Small intestine (tissue), 7 donors: ENCODE measurements at regions not wholly inside any gene's neighbourhood (a gene's known extent, or its start where the extent isn't known, plus 50 kb on each side); places are given as distances from the start of the nearest gene placed in this dataset.

Source experiments
- DNase-seq, 2 donors: peaks; one replicate each; pipeline versions ENCODE4 v3.0.0 to v3.0.0-alpha.2; 2013
- FAIRE-seq: peaks from 2 replicates; lab custom pipeline; 2012; peaks lifted over from hg19 to GRCh38; lab: Jason Lieb, UNC
- H3K27ac ChIP-seq, 3 donors: one replicate each; pipeline ENCODE4 v1.5.1; 2013; ENCODE audit warnings: low read length in 2 of 3, mild to moderate bottlenecking in 2 of 3, control low read depth in 1 of 3, inconsistent platforms in 1 of 3, low read depth in 1 of 3, moderate library complexity in 1 of 3
- H3K27me3 ChIP-seq, 3 donors: one replicate each; pipeline ENCODE4 v1.6.1; 2013; ENCODE audit warnings: low read length in 3 of 3, inconsistent platforms in 1 of 3; ENCODE audit not compliant: control insufficient read depth in 3 of 3, insufficient read depth in 3 of 3
- H3K36me3 ChIP-seq, 3 donors: one replicate each; pipeline ENCODE4 v1.6.1; 2013; ENCODE audit warnings: low read length in 3 of 3, inconsistent platforms in 1 of 3, low read depth in 1 of 3, mild to moderate bottlenecking in 1 of 3, moderate library complexity in 1 of 3; ENCODE audit not compliant: control insufficient read depth in 3 of 3, insufficient read depth in 2 of 3
- H3K4me1 ChIP-seq, 3 donors: one replicate each; pipeline ENCODE4 v1.6.1; 2013; ENCODE audit warnings: low read length in 2 of 3, inconsistent platforms in 1 of 3, low read depth in 1 of 3, mild to moderate bottlenecking in 1 of 3, moderate library complexity in 1 of 3; ENCODE audit not compliant: control insufficient read depth in 3 of 3, insufficient read depth in 2 of 3
- H3K4me3 ChIP-seq, 3 donors: one replicate each; pipeline ENCODE4 v1.5.1; 2013; ENCODE audit warnings: low read length in 3 of 3, control low read depth in 1 of 3, inconsistent platforms in 1 of 3, low read depth in 1 of 3, mild to moderate bottlenecking in 1 of 3, moderate library complexity in 1 of 3
- H3K9me3 ChIP-seq, 2 donors: one replicate each; pipeline ENCODE4 v1.6.1; 2013; ENCODE audit warnings: low read depth in 1 of 2, low read length in 1 of 2; ENCODE audit not compliant: control insufficient read depth in 2 of 2, insufficient read depth in 1 of 2
- WGBS, 3 donors: extraction: QIAGEN DNeasy Blood & Tissue Kit; methylation state at CpG; one replicate each; pipeline ENCODE4 v1.1.7; 2013; 5-methylcytosine and 5-hydroxymethylcytosine counted together
- donor health status: healthy with polysubstance abuse.
- donor health status: control.
- donor health status: control.
- donor health status: Bipolar disorder and iron deficiency.
- donor health status: healthy.

DNA sequence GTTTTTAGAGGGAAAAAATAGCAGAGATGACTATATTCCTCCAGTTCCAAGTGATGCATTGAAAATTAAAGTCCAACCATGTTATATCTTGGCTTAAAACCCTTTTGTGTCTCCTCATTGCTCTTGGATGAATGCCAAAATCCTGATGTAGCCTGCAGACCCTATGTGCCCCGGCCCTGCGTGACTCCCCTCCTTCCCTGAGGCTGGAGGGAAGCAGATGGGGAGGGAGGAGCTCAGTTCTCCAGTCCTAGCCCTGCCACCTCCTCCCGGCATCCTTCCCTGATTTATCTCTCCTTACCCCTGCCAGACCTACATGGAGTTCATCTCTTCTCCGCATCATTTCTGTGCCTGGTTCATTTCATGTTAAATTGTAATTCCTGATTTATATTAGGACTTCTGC lies 397.4 kb downstream of the PTPRU start:
- FAIRE-seq: no peak
- WGBS, 3 donors: 46 to 53% (median 51%) methylated on average over 4 of the region's 4 CpGs
- no peaks in the 10 kb centered on the region for H3K4me1 ChIP-seq

DNA sequence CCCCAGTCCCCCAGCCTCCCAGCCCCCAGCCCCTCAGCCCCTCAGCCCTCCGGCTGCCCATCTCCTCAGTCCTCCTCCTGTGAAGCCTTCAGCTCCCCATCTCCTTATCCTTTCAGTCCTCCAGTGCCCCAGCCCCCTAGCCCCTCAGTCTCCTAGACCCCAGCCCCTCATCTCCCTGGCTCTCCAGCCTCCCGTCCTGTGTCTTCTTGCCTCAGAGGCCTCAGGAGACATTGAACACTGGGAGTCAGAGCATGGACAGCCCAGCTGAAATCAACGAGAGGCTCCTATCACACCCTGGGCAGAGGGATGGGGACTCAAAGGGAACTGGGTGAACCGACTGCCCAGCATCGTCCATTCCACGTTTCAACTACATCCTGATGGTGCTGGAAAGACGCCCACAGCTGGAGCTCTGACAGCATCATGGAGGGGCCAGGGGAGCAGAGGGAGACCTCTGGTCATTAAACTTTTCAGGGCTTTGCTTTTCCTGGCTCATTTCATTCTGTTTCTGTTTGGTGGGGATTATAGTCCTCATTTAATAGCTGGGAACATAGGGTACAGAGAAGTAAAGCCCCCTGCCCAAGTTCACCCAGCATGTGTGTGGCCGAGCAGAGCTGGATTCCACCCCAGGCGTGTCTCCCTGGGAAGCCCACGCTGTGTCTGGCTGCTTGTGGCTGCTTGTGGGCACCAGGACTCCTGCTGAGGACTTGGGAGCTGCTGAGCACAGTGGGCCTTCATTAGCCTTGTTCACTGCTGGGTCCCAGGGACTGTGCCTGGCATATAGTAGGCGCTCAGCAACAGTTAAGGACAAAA lies 396.7 kb downstream of the PTPRU start:
- Histone ChIP-seq H3K36me3 (no peaks in the 10 kb centered on the region), H3K9me3 (no peaks in the 10 kb centered on the region), H3K4me1 (no peaks in the 10 kb centered on the region), H3K4me3 (no peak overlapping the region), H3K27ac (no peak overlapping the region), H3K27me3 (no peaks in the 10 kb centered on the region)
- DNase-seq (no peak), FAIRE-seq (no peak)
- 60 to 66% (median 64%) methylated on average over 11 of the region's 11 CpGs for WGBS, 3 donors

More for the DNA sequence above, 397.4 kb downstream of the PTPRU start:
- Histone ChIP-seq H3K4me3 (no peak overlapping the region), H3K27me3 (no peaks in the 10 kb centered on the region), H3K36me3 (no peaks in the 10 kb centered on the region), H3K9me3 (no peaks in the 10 kb centered on the region), H3K27ac (no peak overlapping the region)
- DNase-seq: no peak

DNA sequence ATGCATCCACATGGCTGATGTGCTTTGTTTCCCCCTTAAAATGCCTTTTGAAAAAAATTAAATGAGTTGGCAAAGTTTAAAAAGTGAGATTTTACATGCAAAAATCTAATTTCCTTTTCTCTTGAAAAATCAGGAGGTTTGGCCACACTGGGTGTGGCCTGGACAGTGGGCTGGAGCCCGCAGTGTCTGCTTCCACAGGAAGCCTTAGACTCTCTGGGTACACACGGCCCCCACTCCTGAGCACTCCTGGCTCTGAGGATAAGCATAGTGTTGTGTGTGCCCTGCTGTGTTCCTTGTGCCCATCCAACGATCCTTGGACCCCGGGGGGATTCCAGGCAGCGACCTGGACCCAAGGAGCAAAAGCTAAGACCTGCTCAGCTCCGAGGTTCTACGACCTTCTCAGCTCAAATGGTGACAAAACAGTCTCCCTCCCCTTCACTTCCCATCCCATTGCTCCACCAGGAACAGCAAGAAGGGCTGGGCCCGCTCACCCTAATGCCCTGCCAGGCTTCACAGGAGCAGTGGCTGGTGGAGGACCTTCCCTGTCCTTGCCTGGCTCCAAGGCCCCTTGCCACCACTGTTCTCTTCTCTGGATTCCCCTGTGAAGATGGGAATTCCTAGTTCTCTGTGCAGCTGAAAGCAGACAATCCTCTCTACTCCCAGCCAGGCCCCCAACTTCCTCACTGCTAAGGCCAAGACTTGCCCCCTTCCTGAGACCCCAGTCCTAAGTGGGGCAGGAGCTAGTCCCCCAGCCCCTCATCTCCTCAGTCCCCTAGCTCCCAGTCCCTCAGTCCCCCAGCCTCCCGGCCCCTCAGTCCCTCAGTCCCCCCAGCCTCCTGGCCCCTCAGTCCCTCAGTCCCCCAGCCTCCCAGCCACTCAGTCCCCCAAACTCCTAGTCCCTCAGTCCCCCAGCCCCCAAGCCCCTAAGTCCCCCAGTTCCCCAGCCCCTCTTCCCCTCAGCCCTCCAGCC lies 395.8 kb downstream of the PTPRU start:
- Histone ChIP-seq H3K9me3 (no peaks in the 10 kb centered on the region), H3K27ac (no peak overlapping the region), H3K36me3 (no peaks in the 10 kb centered on the region), H3K4me3 (no peak overlapping the region), H3K27me3 (no peaks in the 10 kb centered on the region), H3K4me1 (no peaks in the 10 kb centered on the region)
- FAIRE-seq (no peak), DNase-seq (no peak)
- WGBS, 3 donors: 45 to 65% (median 53%) methylated on average over 9 of the region's 9 CpGs

DNA sequence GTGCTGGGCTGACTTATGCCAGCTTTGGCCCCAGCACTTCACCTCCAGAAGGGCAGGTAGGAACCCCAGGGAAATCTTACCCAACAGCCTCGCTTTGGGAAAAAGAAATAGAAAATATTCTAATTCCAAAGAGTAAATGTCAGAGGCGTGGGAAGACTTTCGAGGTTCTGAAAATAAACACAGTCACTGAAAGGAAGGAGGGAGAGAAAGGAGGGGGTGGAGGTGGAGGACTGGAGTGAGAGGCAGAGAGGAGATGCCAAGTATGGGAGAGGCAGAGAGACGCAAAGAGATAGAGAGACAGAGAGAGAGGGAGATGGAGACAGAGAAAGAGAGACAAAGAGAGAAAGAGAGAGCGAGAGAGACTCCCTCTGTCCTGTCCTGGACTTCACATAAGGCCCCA lies 395.0 kb downstream of the PTPRU start:
- no peak for FAIRE-seq
- Histone ChIP-seq H3K9me3 (no peaks in the 10 kb centered on the region), H3K36me3 (no peaks in the 10 kb centered on the region), H3K4me1 (no peaks in the 10 kb centered on the region), H3K4me3 (no peak overlapping the region), H3K27me3 (no peaks in the 10 kb centered on the region), H3K27ac (no peak overlapping the region)
- WGBS, 3 donors: 62 to 70% (median 66%) methylated on average over 5 of the region's 5 CpGs
- no peak for DNase-seq

DNA sequence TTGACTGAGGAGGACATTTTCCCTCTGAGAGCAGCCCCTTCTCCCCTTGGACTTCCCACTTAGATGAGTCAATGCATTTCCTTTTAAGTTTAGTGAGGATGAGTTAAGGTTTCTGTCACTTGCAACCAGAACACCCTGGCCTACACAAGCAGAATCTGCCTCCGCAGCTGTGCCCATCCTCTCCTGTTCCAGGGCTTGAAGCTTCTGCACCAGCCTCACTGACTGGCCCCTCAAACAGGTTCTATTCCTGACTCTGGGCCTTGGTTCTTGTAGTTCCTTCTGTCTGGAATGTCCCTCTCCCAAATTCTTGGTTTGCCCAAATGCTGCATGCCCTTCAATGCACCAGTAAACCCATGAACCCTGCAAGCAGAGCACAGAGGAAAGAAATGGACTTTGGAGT lies 394.4 kb downstream of the PTPRU start:
- WGBS, 3 donors: 85 to 100% (median 100%) methylated on average over 1 of the region's 1 CpG
- DNase-seq: no peak
- Histone ChIP-seq H3K27me3 (no peaks in the 10 kb centered on the region), H3K4me3 (no peak overlapping the region), H3K4me1 (no peaks in the 10 kb centered on the region), H3K27ac (no peak overlapping the region), H3K36me3 (no peaks in the 10 kb centered on the region), H3K9me3 (no peaks in the 10 kb centered on the region)
- FAIRE-seq: no peak

DNA sequence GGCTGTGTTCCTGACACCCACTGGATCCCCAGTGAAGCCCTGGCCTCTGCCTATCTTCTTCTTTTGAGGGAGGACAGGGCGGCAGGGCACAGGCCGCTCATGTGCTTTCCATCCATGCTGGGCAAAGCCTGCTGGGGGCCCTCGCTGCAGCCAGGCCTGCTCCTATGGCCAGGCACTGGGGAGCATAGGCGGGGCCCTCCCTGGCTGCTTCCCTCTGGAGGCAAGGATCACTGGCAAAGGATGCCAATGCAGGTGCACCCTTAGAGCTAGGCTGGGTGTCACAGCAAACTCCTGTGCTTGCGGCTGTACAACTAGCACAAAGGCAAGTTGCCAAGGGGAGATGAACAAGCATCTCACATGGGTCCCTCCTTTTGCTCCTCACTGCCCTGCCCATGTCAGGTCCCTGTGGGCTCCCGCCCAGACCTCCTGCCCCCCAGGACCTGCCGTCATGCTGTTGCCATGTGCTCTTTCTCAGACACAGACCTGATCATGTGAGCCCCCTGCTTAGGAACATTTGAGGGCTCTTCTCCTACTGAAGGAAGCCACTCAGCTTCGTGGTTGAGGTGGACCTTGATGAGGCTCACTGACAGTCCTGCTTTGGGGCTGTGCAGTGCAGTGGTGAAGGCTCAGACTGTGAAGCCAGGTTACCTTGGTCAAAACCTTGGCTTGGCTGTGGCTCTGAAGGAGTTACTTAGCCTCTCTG lies 393.6 kb downstream of the PTPRU start:
- Histone ChIP-seq H3K4me3 (no peak overlapping the region), H3K9me3 (no peaks in the 10 kb centered on the region), H3K36me3 (no peaks in the 10 kb centered on the region), H3K27me3 (no peaks in the 10 kb centered on the region), H3K27ac (no peak overlapping the region), H3K4me1 (no peaks in the 10 kb centered on the region)
- FAIRE-seq (no peak), DNase-seq (no peak)
- WGBS, 3 donors: 72 to 82% (median 72%) methylated on average over 8 of the region's 8 CpGs

DNA sequence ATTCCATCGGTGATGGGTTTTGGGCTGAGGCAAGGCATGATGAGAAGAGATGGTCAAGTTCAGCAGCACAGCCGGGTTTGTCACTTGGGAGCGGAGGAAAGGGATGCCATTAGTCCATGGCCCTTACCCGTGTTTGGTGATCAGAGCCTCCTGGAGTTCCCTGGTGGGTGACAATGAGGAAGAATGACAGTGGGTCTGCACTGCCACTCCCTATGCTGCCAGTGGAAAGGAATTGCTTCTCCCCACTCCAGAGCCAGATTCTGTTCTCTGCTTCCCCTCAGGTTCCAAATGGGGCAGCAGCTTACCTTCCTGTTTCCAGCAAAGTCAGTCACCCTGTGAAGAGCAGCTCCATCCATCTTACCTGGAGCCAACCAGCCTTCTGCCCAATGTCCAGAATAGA lies 393.1 kb downstream of the PTPRU start:
- DNase-seq: no peak
- no peak overlapping the region for H3K4me3 ChIP-seq
- H3K27ac ChIP-seq: no peak overlapping the region
- FAIRE-seq: no peak
- H3K9me3 ChIP-seq: no peaks in the 10 kb centered on the region
- WGBS, 3 donors: 64 to 82% (median 65%) methylated on average over 3 to 4 of the region's 4 CpGs
- H3K36me3 ChIP-seq: no peaks in the 10 kb centered on the region
- no peaks in the 10 kb centered on the region for H3K4me1 ChIP-seq
- H3K27me3 ChIP-seq: no peaks in the 10 kb centered on the region

DNA sequence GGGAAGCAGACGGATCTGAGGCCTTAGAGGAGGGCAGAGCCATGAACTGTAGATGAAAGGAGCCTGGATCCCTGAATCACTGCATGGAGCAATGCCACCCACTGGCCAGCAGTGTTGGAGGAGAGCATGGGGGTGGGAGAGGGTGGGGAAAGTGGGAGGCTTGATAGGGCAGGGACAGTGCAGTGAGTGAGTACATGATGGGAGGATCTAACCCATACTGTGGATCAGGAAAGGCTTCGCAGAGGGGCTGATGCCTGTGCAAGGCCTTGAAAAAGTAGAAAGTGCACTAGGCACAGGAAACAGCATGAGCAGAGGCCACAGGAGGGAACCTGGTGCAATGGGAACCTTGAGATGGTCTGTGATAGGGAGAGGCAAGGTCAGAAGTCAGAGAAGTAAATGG lies 391.9 kb downstream of the PTPRU start:
- no peaks in the 10 kb centered on the region for H3K4me1 ChIP-seq
- DNase-seq: no peak
- H3K27me3 ChIP-seq: no peaks in the 10 kb centered on the region
- H3K9me3 ChIP-seq: no peaks in the 10 kb centered on the region
- H3K27ac ChIP-seq: no peak overlapping the region
- no peaks in the 10 kb centered on the region for H3K36me3 ChIP-seq
- FAIRE-seq: no peak
- H3K4me3 ChIP-seq: no peak overlapping the region
- 62 to 91% (median 83%) methylated on average over 2 of the region's 2 CpGs for WGBS, 3 donors
